HCT116 (cell line): ENCODE measurements at regions not wholly inside any gene's neighbourhood (a gene's known extent, or its start where the extent isn't known, plus 50 kb on each side); places are given as distances from the start of the nearest gene placed in this dataset.

Source experiments
- ATAC-seq: fragments of 200-7000 bp; cut with Tn5 transposase; 2 replicates; pipeline ENCODE4 v1.9.1; 2020; ENCODE audit warnings: mild to moderate bottlenecking, moderate library complexity
- BruUV-seq: library from RNA; stranded (reverse); fragments of 400-500 nt; replicated peaks from 2 replicates; lab custom pipeline; 2021; lab: Mats Ljungman, UMichigan
- CTCF ChIA-PET: fragments of 300-600 bp; sonication (Branson Sonifier 250); formaldehyde crosslinking; loops from one replicate; lab custom pipeline; 2021; ENCODE audit warnings: antibody characterized with exemption; lab: Charles Lee
- POLR2A ChIA-PET: fragments of 300-600, 350-600 bp; sonication (Branson Sonifier 250); formaldehyde crosslinking; loops from one replicate; lab custom pipeline; 2021; ENCODE audit warnings: antibody characterized with exemption; lab: Charles Lee
- RAD21 ChIA-PET, 2 experiments: fragments of 300-600 bp; sonication (Branson Sonifier 250); formaldehyde crosslinking; loops; one replicate each; lab custom pipeline; 2023; ENCODE audit warnings: low total read pairs in 2 of 2; ENCODE audit not compliant: uncharacterized antibody in 2 of 2, unreplicated experiment in 2 of 2, low non-redundant PET in 1 of 2; lab: Charles Lee
- DNase-seq: peaks from one replicate; pipeline ENCODE4 v3.0.0-alpha.2; 2010; ENCODE audit warnings: low read depth, low spot score
- H2AFZ ChIP-seq: fragments of 200-600 bp; shearing (Covaris generic), sonication (generic); 2 replicates; pipeline ENCODE4 v1.6.1; 2017; ENCODE audit warnings: low read depth, mixed run types, mixed read lengths, antibody characterized with exemption, low read length; ENCODE audit not compliant: poor library complexity, severe bottlenecking
- H3K27ac ChIP-seq: 2 replicates; pipeline ENCODE4 v1.5.1; 2012; ENCODE audit warnings: low read depth, low read length
- H3K27me3 ChIP-seq: fragments of 200-600 bp; sonication (generic); 2 replicates; pipeline ENCODE4 v1.6.1; 2016; ENCODE audit warnings: mixed run types, low read length, mixed read lengths; ENCODE audit not compliant: insufficient read depth
- H3K36me3 ChIP-seq, 2 experiments: fragments of 200-500 bp in 1 of 2; fragments of 200-600 bp in 1 of 2; sonication (Bioruptor generic) in 1 of 2; sonication (generic) in 1 of 2; 2 replicates each; pipeline versions ENCODE4 v1.5.1 to v1.6.1; 2014 to 2016; ENCODE audit warnings: low read length in 2 of 2, inconsistent platforms in 1 of 2, mixed read lengths in 1 of 2, mixed run types in 1 of 2; ENCODE audit not compliant: insufficient read depth in 2 of 2, control insufficient read depth in 1 of 2
- H3K4me1 ChIP-seq, 2 experiments: fragments of 200-600 bp in 1 of 2; sonication (generic) in 1 of 2; 2 replicates each; pipeline versions ENCODE4 v1.5.1 to v1.6.1; 2012 to 2017; ENCODE audit warnings: low read length in 2 of 2, inconsistent platforms in 1 of 2, mild to moderate bottlenecking in 1 of 2, mixed read lengths in 1 of 2, mixed run types in 1 of 2, moderate library complexity in 1 of 2; ENCODE audit not compliant: insufficient read depth in 2 of 2, control insufficient read depth in 1 of 2
- H3K4me2 ChIP-seq: fragments of 200-600 bp; sonication (generic); 2 replicates; pipeline ENCODE4 v1.6.1; 2017; ENCODE audit warnings: mixed run types, low read length, mixed read lengths
- H3K4me3 ChIP-seq, 2 experiments: fragments of 200-600 bp in 1 of 2; sonication (generic) in 1 of 2; replicated peaks in 1 of 2; 2 replicates each; pipeline ENCODE4 v1.5.1; 2011 to 2016; ENCODE audit warnings: low read length in 2 of 2, control low read depth in 1 of 2, low read depth in 1 of 2, mild to moderate bottlenecking in 1 of 2, mixed read lengths in 1 of 2, mixed run types in 1 of 2
- H3K79me2 ChIP-seq: fragments of 200-600 bp; sonication (generic); 2 replicates; pipeline ENCODE4 v1.6.1; 2017; ENCODE audit warnings: mild to moderate bottlenecking, mixed run types, low read length, moderate library complexity, mixed read lengths; ENCODE audit not compliant: insufficient read depth
- H3K9ac ChIP-seq: fragments of 200-600 bp; sonication (generic); 2 replicates; pipeline ENCODE4 v1.6.1; 2016; ENCODE audit warnings: low read length, mixed read lengths
- H3K9me2 ChIP-seq: fragments of 200-600 bp; sonication (generic), shearing (Covaris generic); 2 replicates; pipeline ENCODE4 v1.6.1; 2017; ENCODE audit warnings: mixed run types, mild to moderate bottlenecking, moderate library complexity; ENCODE audit not compliant: insufficient read depth
- H3K9me3 ChIP-seq, 2 experiments: fragments of 200-500 bp in 1 of 2; fragments of 200-600 bp in 1 of 2; sonication (Bioruptor generic) in 1 of 2; sonication (generic) in 1 of 2; 2 replicates each; pipeline ENCODE4 v1.6.1; 2014 to 2017; ENCODE audit warnings: low read length in 2 of 2, mixed read lengths in 2 of 2, inconsistent platforms in 1 of 2, low read depth in 1 of 2, mild to moderate bottlenecking in 1 of 2, mixed run types in 1 of 2, moderate library complexity in 1 of 2; ENCODE audit not compliant: control insufficient read depth in 1 of 2, insufficient read depth in 1 of 2
- H4K20me1 ChIP-seq: fragments of 200-600 bp; sonication (generic), shearing (Covaris generic); 2 replicates; pipeline ENCODE4 v1.6.1; 2017; ENCODE audit warnings: mixed run types, mild to moderate bottlenecking, moderate library complexity; ENCODE audit not compliant: insufficient read depth
- CEBPB ChIP-seq: IDR thresholded peaks from 2 replicates; pipeline ENCODE4 v1.6.1; 2012; ENCODE audit warnings: low read depth
- EGR1 ChIP-seq: IDR thresholded peaks from 2 replicates; pipeline ENCODE4 v1.6.1; 2012; ENCODE audit warnings: low read depth
- ELF1 ChIP-seq: IDR thresholded peaks from 2 replicates; pipeline ENCODE4 v1.6.1; 2012; ENCODE audit warnings: low read depth, borderline replicate concordance
- EZH2 ChIP-seq: fragments of 200-600 bp; sonication (generic); IDR thresholded peaks from 2 replicates; pipeline ENCODE4 v1.6.1; 2017; ENCODE audit warnings: antibody characterized with exemption, mixed run types
- EZH2phosphoT487 ChIP-seq: fragments of 200-600 bp; IDR thresholded peaks from 2 replicates; pipeline ENCODE4 v1.6.1; 2018; ENCODE audit warnings: antibody characterized with exemption, borderline replicate concordance
- FOSL1 ChIP-seq: IDR thresholded peaks from 2 replicates; pipeline ENCODE4 v1.6.1; 2012; ENCODE audit warnings: low read depth
- POLR2AphosphoS5 ChIP-seq: IDR thresholded peaks from 2 replicates; pipeline ENCODE4 v1.6.1; 2011; ENCODE audit warnings: mild to moderate bottlenecking, low read depth, low read length, moderate library complexity
- RAD21 ChIP-seq: IDR thresholded peaks from 2 replicates; pipeline ENCODE4 v1.6.1; 2012; ENCODE audit warnings: low read depth, mild to moderate bottlenecking
- SRF ChIP-seq: IDR thresholded peaks from 2 replicates; pipeline ENCODE4 v1.6.1; 2012; ENCODE audit warnings: low read depth
- TCF7L2 ChIP-seq: IDR thresholded peaks from 2 replicates; pipeline ENCODE4 v1.7.0; 2011; ENCODE audit warnings: borderline replicate concordance, inconsistent platforms; ENCODE audit not compliant: insufficient read depth, insufficient read length; ENCODE audit errors: extremely low read depth
- ZFX ChIP-seq: fragments of 450-650 bp; IDR thresholded peaks from 2 replicates; pipeline ENCODE4 v1.6.1; 2017
- ZNF274 ChIP-seq: fragments of 200-500 bp; sonication (Bioruptor generic); IDR thresholded peaks from 2 replicates; pipeline ENCODE4 v1.6.1; 2014; ENCODE audit warnings: mild to moderate bottlenecking, low read depth, low read length, inconsistent platforms
- intact Hi-C: fragments of 100-400 bp; cut with micrococcal nuclease; formaldehyde crosslinking; loops from 2 replicates; pipeline ENCODE4 v1.10.0; 2022
- TF ChIP-seq, protein P1 (sequence below), 3 experiments: fragments of 200-600 bp in 1 of 3; sonication (generic) in 1 of 3; IDR thresholded peaks in 2 of 3; conservative IDR thresholded peaks in 1 of 3; 2 replicates each; pipeline ENCODE4 v1.5.1; 2012 to 2017; ENCODE audit warnings: low read depth in 2 of 3, low read length in 2 of 3, antibody characterized with exemption in 1 of 3, borderline replicate concordance in 1 of 3, control low read depth in 1 of 3, mild to moderate bottlenecking in 1 of 3, mixed read lengths in 1 of 3, mixed run types in 1 of 3, moderate library complexity in 1 of 3; ENCODE audit not compliant: insufficient read depth in 1 of 3
- TF ChIP-seq, protein P2 (sequence below): IDR thresholded peaks from 2 replicates; pipeline ENCODE4 v1.6.1; 2012; ENCODE audit warnings: low read depth
- TF ChIP-seq, protein P3 (sequence below): IDR thresholded peaks from 2 replicates; pipeline ENCODE4 v1.6.1; 2011; ENCODE audit warnings: mild to moderate bottlenecking, low read length, moderate library complexity; ENCODE audit not compliant: insufficient replicate concordance; ENCODE audit errors: extremely low read depth

GRCh38 chr6:146896960-146897701 lies 298.4 kb downstream of the ADGB start:
- ChIA-PET CTCF (no interaction called here), RAD21 (no interaction called here), POLR2A (no interaction called here)
- no peaks in the 10 kb centered on the region for H3K79me2 ChIP-seq
- H3K27ac ChIP-seq, result no peak overlapping the region
- H3K4me3 ChIP-seq, result no peak overlapping the region
- 0 out of 2 replicates have a peak, but pooled peaks cover 4% of the 10 kb centered on the region for H3K9me2 ChIP-seq
- no peaks in the 10 kb centered on the region for H3K27me3 ChIP-seq
- DNase-seq, result no peak
- no peak overlapping the region for H3K4me2 ChIP-seq
- H3K36me3 ChIP-seq, result no peaks in the 10 kb centered on the region
- TF ChIP-seq EZH2phosphoT487 (no peak), EZH2 (no peak), RAD21 (no peak), TCF7L2 (no peak), EGR1 (no peak), CEBPB (no peak), ZNF274 (no peak), ZFX (no peak), FOSL1 (no peak), ELF1 (no peak), POLR2AphosphoS5 (no peak), SRF (no peak)
- TF ChIP-seq, protein P1, sequence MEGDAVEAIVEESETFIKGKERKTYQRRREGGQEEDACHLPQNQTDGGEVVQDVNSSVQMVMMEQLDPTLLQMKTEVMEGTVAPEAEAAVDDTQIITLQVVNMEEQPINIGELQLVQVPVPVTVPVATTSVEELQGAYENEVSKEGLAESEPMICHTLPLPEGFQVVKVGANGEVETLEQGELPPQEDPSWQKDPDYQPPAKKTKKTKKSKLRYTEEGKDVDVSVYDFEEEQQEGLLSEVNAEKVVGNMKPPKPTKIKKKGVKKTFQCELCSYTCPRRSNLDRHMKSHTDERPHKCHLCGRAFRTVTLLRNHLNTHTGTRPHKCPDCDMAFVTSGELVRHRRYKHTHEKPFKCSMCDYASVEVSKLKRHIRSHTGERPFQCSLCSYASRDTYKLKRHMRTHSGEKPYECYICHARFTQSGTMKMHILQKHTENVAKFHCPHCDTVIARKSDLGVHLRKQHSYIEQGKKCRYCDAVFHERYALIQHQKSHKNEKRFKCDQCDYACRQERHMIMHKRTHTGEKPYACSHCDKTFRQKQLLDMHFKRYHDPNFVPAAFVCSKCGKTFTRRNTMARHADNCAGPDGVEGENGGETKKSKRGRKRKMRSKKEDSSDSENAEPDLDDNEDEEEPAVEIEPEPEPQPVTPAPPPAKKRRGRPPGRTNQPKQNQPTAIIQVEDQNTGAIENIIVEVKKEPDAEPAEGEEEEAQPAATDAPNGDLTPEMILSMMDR (IDR thresholded peaks at IDR 0.05 in 2 of 3, conservative IDR thresholded peaks at IDR 0.05 in 1 of 3; ENCODE audit: borderline replicate concordance in 1 of 3, insufficient read depth in 1 of 3, low read depth in 2 of 3, low read length in 2 of 3), result no peak
- TF ChIP-seq, protein P2, sequence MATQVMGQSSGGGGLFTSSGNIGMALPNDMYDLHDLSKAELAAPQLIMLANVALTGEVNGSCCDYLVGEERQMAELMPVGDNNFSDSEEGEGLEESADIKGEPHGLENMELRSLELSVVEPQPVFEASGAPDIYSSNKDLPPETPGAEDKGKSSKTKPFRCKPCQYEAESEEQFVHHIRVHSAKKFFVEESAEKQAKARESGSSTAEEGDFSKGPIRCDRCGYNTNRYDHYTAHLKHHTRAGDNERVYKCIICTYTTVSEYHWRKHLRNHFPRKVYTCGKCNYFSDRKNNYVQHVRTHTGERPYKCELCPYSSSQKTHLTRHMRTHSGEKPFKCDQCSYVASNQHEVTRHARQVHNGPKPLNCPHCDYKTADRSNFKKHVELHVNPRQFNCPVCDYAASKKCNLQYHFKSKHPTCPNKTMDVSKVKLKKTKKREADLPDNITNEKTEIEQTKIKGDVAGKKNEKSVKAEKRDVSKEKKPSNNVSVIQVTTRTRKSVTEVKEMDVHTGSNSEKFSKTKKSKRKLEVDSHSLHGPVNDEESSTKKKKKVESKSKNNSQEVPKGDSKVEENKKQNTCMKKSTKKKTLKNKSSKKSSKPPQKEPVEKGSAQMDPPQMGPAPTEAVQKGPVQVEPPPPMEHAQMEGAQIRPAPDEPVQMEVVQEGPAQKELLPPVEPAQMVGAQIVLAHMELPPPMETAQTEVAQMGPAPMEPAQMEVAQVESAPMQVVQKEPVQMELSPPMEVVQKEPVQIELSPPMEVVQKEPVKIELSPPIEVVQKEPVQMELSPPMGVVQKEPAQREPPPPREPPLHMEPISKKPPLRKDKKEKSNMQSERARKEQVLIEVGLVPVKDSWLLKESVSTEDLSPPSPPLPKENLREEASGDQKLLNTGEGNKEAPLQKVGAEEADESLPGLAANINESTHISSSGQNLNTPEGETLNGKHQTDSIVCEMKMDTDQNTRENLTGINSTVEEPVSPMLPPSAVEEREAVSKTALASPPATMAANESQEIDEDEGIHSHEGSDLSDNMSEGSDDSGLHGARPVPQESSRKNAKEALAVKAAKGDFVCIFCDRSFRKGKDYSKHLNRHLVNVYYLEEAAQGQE, result no peak
- TF ChIP-seq, protein P3, sequence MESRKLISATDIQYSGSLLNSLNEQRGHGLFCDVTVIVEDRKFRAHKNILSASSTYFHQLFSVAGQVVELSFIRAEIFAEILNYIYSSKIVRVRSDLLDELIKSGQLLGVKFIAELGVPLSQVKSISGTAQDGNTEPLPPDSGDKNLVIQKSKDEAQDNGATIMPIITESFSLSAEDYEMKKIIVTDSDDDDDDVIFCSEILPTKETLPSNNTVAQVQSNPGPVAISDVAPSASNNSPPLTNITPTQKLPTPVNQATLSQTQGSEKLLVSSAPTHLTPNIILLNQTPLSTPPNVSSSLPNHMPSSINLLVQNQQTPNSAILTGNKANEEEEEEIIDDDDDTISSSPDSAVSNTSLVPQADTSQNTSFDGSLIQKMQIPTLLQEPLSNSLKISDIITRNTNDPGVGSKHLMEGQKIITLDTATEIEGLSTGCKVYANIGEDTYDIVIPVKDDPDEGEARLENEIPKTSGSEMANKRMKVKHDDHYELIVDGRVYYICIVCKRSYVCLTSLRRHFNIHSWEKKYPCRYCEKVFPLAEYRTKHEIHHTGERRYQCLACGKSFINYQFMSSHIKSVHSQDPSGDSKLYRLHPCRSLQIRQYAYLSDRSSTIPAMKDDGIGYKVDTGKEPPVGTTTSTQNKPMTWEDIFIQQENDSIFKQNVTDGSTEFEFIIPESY, result no peak
- no peak for ATAC-seq
- no peaks in the 10 kb centered on the region for H3K9me3 ChIP-seq
- H4K20me1 ChIP-seq, result no peaks in the 10 kb centered on the region
- BruUV-seq, result no TSS peak
- no peaks in the 10 kb centered on the region for H3K4me1 ChIP-seq
- intact Hi-C loops, result no loop called here
- no peak overlapping the region for H3K9ac ChIP-seq
- no peak overlapping the region for H2AFZ ChIP-seq
